GM13977 (cell line): ENCODE measurements at regions not wholly inside any gene's neighbourhood (a gene's known extent, or its start where the extent isn't known, plus 50 kb on each side); places are given as distances from the start of the nearest gene placed in this dataset.

ENCODE experiments used
- DNase-seq: peaks from one replicate; pipeline ENCODE4 v3.0.0; 2012; ENCODE audit warnings: low spot score
- in situ Hi-C: fragments of 300-500 bp; cut with MboI; formaldehyde crosslinking; loops from one replicate; pipeline ENCODE4 v1.12.0; 2022; ENCODE audit warnings: low sequenced_read_pairs, low pct_unique_long_range_greater_than_20kb, mixed read lengths, inconsistent platforms; ENCODE audit not compliant: unreplicated experiment
- TF ChIP-seq, protein P1 (sequence below): IDR thresholded peaks from 2 replicates; pipeline ENCODE4 v1.5.1; 2012; ENCODE audit warnings: mild to moderate bottlenecking, control low read depth; ENCODE audit not compliant: insufficient read depth; ENCODE audit errors: extremely low read depth, missing control alignments

DNA sequence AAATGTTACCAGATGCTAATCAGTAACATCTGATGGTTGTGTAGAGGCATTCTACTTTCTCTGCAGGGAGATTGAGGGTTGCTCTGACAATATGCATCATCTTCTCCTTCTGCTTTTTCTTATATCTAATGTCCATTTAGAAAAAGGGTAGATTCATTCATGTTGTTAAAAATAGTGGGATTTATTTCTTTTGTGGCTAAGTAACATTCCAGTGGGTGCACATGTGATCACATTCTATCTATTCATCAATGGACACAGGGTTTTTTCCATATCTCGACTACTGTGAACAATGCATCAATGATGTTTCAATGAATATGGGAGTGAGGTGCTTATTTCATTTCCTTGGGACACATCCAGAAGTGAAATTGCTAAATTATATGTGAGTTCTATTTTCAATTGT lies 103.9 kb downstream of the CRPPA start:
- TF ChIP-seq, protein P1, sequence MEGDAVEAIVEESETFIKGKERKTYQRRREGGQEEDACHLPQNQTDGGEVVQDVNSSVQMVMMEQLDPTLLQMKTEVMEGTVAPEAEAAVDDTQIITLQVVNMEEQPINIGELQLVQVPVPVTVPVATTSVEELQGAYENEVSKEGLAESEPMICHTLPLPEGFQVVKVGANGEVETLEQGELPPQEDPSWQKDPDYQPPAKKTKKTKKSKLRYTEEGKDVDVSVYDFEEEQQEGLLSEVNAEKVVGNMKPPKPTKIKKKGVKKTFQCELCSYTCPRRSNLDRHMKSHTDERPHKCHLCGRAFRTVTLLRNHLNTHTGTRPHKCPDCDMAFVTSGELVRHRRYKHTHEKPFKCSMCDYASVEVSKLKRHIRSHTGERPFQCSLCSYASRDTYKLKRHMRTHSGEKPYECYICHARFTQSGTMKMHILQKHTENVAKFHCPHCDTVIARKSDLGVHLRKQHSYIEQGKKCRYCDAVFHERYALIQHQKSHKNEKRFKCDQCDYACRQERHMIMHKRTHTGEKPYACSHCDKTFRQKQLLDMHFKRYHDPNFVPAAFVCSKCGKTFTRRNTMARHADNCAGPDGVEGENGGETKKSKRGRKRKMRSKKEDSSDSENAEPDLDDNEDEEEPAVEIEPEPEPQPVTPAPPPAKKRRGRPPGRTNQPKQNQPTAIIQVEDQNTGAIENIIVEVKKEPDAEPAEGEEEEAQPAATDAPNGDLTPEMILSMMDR, result no peak
- DNase-seq, result no peak
- in situ Hi-C loops, result no loop called here

GRCh38 chr7:16315280-16315679 lies 106.1 kb downstream of the CRPPA start:
- in situ Hi-C loops, result no loop called here
- TF ChIP-seq, protein P1, result no peak
- no peak for DNase-seq

GRCh38 chr7:16309129-16309528 lies 112.2 kb downstream of the CRPPA start:
- TF ChIP-seq, protein P1, result no peak
- in situ Hi-C loops, result no loop called here
- no peak for DNase-seq

GRCh38 chr7:16301291-16301690 lies 120.0 kb downstream of the CRPPA start:
- in situ Hi-C loops, result no loop called here
- no peak for DNase-seq
- TF ChIP-seq, protein P1, result no peak

- no peak for DNase-seq
- in situ Hi-C loops, result no loop called here
- TF ChIP-seq, protein P1, result no peak
Observed at GRCh38 chr7:16300361-16300895, 120.9 kb downstream of the CRPPA start.

GRCh38 chr7:16299853-16300252 lies 121.5 kb downstream of the CRPPA start:
- no peak for DNase-seq
- in situ Hi-C loops, result no loop called here
- TF ChIP-seq, protein P1, result no peak

GRCh38 chr7:16298221-16298620 lies 123.1 kb downstream of the CRPPA start:
- in situ Hi-C loops, result no loop called here
- TF ChIP-seq, protein P1, result no peak

More at GRCh38 chr7:16298221-16298620, 123.1 kb downstream of the CRPPA start:
- no peak for DNase-seq
